AG10803 (cell line): ENCODE measurements at regions not wholly inside any gene's neighbourhood (a gene's known extent, or its start where the extent isn't known, plus 50 kb on each side); places are given as distances from the start of the nearest gene placed in this dataset.

Source experiments
- DNase-seq: peaks from one replicate; pipeline ENCODE4 v3.0.0; 2010; ENCODE audit warnings: low read depth
- H3K4me3 ChIP-seq: 2 replicates; pipeline ENCODE4 v1.5.1; 2011; ENCODE audit warnings: mild to moderate bottlenecking, low read length, control low read depth
- CTCF ChIP-seq: conservative IDR thresholded peaks from 2 replicates; pipeline ENCODE4 v1.5.1; 2011; ENCODE audit warnings: mild to moderate bottlenecking, low read length, control low read depth, inconsistent platforms

- no peak overlapping the region for H3K4me3 ChIP-seq
- no peak for TF ChIP-seq CTCF
- DNase-seq = peak; percentile 48
Measured at GRCh38 chr4:129358571-129358970, 262.6 kb downstream of the C4orf33 start.

GRCh38 chr4:129359461-129359860 is 263.5 kb downstream of the C4orf33 start:
- no peak overlapping the region for H3K4me3 ChIP-seq
- no peak for TF ChIP-seq CTCF
- DNase-seq = no peak

- H3K4me3 ChIP-seq = no peak overlapping the region
- peak; percentile 93 for TF ChIP-seq CTCF
- DNase-seq = peak; percentile 67
Measured at GRCh38 chr4:129362691-129363274, 266.8 kb downstream of the C4orf33 start.

GRCh38 chr4:129364747-129365452 is 268.9 kb downstream of the C4orf33 start:
- no peak for DNase-seq
- no peak overlapping the region for H3K4me3 ChIP-seq
- TF ChIP-seq CTCF = no peak

- no peak overlapping the region for H3K4me3 ChIP-seq
- TF ChIP-seq CTCF = no peak
- DNase-seq = no peak
Measured at GRCh38 chr4:129369361-129370010, 273.5 kb downstream of the C4orf33 start.

- no peak for TF ChIP-seq CTCF
- H3K4me3 ChIP-seq = no peak overlapping the region
- DNase-seq = no peak
Measured at GRCh38 chr4:129371065-129371464, 275.1 kb downstream of the C4orf33 start.

- TF ChIP-seq CTCF = no peak
- DNase-seq = peak; percentile 3
- no peak overlapping the region for H3K4me3 ChIP-seq
Measured at GRCh38 chr4:129371926-129372325, 276.0 kb downstream of the C4orf33 start.
